ENCODE measurements at regions not wholly inside any gene's neighbourhood (a gene's known extent, or its start where the extent isn't known, plus 50 kb on each side); places are given as distances from the start of the nearest gene placed in this dataset.

DNA sequence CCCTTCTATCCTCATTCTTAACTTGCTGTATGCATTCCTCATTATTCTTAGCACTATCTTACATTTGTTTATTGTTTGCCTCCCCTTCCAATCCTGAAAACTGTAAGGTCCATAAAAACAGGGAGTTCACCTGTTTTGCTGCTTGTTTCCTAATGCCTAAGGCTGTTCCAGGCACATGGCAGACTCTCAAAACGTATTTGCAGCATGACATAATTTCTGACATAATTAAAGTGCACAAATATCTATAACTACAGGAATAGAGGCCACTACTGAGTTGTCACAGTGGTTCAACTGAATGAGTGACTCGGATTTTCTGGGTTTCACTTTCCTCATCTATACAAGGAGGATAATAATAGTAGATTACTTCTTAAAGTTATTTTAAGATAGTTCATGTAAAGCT, 83.0 kb downstream of the HFE start:
- TF ChIP-seq, protein P1, sequence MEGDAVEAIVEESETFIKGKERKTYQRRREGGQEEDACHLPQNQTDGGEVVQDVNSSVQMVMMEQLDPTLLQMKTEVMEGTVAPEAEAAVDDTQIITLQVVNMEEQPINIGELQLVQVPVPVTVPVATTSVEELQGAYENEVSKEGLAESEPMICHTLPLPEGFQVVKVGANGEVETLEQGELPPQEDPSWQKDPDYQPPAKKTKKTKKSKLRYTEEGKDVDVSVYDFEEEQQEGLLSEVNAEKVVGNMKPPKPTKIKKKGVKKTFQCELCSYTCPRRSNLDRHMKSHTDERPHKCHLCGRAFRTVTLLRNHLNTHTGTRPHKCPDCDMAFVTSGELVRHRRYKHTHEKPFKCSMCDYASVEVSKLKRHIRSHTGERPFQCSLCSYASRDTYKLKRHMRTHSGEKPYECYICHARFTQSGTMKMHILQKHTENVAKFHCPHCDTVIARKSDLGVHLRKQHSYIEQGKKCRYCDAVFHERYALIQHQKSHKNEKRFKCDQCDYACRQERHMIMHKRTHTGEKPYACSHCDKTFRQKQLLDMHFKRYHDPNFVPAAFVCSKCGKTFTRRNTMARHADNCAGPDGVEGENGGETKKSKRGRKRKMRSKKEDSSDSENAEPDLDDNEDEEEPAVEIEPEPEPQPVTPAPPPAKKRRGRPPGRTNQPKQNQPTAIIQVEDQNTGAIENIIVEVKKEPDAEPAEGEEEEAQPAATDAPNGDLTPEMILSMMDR (conservative IDR thresholded peaks at IDR 0.05; ENCODE audit: low read length) = no peak
- no peak for TF ChIP-seq EZH2phosphoT487 (IDR thresholded peaks at IDR 0.05; ENCODE audit: borderline replicate concordance)
